Stimulated activated CD8-positive, alpha-beta memory T cell treated with anti-CD3 and anti-CD28 coated beads, Interleukin-4, amount 100 ng/mL, for 24 hours (primary cell): ENCODE measurements at regions not wholly inside any gene's neighbourhood (a gene's known extent, or its start where the extent isn't known, plus 50 kb on each side); places are given as distances from the start of the nearest gene placed in this dataset.
"Not testable (repeated sequence)": the region's sequence is repeated elsewhere in the genome, so short reads cannot be mapped to it uniquely, and the experiment has no call there.

Source experiments
- DNase-seq: peaks from one replicate; pipeline ENCODE4 v3.0.0-alpha.2; 2020; ENCODE audit warnings: low read depth

- DNase-seq: not testable (repeated sequence)
These were observed 961.5 kb upstream of the DEFB115 start for GRCh38 chr20:30295967-30296366.

- not testable (repeated sequence) for DNase-seq
These were observed 959.4 kb upstream of the DEFB115 start for GRCh38 chr20:30297878-30298595.

DNA sequence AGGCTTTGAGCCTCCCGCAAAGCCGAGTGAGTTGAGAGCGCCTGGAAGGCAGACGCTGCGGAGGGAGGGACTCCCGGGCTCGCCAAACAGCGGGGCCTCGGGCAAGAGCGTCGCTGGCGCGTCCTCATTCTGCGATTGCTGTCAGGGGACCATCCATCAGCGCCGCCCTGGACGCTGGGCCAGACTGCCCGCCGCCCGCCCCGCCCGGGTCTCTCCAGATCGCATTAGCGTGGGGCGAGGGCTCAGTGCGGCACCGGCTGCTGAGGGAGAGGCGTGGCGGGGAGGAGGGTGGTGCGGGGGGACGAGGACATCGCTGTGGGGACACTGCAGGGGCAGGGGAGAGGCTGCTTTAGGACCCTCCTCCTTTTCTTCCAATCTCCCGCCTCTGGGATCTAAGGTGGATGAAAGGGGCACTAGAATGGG lies 957.2 kb upstream of the DEFB115 start:
- DNase-seq: not testable (repeated sequence)

DNA sequence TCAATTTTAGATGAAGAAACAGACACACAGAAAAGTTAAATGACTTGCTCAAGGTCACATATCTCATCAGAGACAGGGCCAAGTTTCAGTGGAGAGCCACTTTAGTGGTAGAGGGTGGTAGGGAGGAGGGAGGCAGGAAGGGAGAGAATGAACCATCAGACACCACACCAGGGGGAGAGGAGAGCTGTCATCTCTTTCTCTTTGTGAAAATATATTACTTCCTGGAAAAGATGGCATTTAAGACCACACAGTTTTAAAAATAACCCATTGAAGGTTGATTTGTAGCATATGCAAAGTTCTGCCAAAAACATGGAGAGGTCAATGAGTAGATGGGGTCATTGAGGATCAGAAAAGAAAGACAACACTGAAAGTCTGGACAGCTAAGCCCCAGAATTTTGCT lies 954.7 kb upstream of the DEFB115 start:
- DNase-seq: not testable (repeated sequence)

DNA sequence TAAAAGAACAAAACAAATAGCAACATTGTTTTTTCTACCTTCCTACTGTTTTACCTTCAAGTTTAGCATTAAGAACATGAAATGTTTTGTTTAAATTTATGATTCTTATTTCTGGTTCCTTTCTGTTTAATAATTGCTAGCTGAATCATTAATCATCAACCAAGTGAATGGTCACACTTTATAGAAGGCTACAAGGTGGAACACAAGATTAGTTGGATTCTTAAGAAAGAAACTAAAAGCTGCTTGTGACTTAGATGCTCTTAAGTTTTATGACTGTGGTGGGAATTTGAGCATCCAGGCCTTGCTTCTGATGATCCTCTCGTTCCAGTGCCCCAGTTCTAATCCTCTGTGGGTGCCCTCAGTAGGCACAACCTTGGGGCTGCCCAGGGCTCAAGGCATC lies 947.5 kb upstream of the DEFB115 start:
- DNase-seq: not testable (repeated sequence)

DNA sequence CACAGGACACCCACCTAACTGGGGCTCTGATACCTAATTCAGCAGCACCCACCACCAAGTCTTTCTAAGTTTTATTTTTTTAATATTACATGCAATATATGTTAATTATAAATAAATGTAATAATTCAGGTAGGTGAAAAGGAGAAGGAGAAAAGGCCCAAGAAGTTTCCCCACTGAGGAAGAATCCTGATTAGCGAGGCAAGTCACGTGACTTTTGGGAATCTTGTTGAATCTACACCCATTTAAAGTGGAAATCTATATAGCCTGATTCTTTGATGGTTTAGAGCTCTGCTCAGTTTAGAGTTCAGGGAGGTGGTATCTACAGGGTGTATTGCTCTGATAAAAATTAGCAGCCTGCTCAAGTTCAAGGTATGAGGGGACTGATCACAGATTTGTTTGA lies 947.1 kb upstream of the DEFB115 start:
- DNase-seq: not testable (repeated sequence)

GRCh38 chr20:30312220-30312619 lies 945.2 kb upstream of the DEFB115 start:
- not testable (repeated sequence) for DNase-seq

GRCh38 chr20:30313660-30314059 lies 943.8 kb upstream of the DEFB115 start:
- not testable (repeated sequence) for DNase-seq

DNA sequence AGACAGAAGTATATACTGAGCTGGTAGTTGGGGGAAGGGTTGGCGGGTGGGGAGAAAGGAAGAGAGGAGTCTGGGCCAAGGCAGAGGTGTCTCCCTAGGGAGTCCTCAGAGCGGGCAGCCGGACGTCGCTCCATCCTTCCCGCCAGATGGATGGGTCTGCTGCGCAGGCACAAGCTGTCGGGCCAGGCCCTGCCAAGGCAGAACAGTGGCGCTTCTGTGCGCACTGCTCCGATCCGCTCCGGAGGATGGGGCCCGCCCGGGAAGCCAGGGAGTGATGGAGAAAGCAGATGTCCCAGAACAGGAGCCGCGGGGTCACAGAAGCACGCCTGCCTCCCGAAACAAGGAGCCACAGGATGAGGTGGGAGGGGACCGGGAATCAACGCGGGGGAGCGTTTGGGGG lies 941.4 kb upstream of the DEFB115 start:
- DNase-seq: not testable (repeated sequence)

DNA sequence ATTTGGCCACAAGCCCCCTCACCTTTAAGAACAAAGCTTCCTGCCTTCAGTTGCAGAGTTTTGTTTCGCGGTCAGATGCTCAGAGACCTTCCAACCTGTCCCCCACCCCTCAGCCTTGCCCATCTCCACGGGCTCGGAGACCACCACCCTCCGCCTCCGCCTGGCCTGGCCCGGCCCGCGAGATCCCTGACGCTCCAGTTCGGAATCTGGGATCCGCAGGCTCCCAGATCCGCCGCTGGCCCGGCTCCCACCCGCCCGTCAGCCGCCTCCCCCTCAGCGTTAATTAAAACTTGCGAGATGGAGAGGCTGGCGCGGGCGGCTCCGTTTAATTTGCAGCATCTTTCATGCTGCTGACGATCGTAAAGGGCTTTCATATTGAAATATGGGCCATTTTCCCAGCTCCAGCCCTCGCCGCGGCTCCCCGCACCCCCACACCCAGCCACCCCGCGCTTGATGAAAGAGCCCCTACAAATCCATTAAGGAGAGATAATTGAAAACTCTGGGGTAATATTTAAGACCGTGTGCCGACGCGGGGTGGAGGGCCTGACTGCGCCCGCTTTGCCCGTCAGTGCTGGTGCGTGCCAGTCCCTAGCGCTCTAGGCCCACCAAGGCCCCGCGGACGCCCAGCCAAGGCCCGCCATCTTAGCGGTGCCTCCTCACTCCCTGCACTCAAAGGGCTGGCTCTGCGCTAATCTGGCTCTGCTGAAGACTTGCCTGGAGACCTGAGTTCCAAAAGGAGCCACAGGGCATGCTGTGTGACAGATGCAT lies 940.7 kb upstream of the DEFB115 start:
- not testable (repeated sequence) for DNase-seq

DNA sequence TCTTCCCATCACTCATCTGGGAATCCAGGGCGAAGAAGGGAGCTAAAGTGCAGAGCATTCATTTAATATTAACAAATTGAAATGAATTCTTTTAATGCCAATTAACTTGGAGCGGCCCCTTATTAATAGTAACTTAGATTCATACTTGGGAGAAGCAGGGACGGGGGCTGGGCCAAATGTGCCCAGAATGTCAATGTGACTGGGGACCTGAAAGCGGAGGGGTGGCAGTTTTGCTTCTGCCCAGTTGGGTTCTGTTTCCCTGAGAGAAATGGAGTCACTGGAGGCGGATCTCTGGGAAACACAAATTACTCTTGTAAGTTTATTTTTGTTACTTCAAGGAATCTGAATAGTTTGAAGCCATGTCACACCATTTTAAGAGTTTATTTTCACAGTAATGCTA lies 923.7 kb upstream of the DEFB115 start:
- not testable (repeated sequence) for DNase-seq

DNA sequence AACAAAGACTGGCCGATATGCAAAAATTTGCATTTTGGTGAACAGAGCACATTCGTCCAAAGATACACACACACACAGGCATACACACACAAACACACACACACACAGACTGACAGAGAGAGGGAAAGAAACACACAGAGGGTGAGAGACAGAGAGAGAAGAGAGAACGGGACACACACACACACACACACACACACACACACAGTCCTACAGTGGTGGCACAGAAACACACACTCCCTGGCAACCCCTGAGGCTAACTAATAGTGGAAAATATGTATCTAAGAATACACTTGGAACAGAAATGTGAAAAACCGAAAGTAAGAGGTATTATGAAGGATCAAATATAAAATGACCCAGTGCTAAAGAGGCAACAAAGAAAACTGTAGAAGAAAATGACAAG lies 919.9 kb upstream of the DEFB115 start:
- not testable (repeated sequence) for DNase-seq

- not testable (repeated sequence) for DNase-seq
These were observed 908.5 kb upstream of the DEFB115 start for GRCh38 chr20:30348932-30349331.

- DNase-seq: not testable (repeated sequence)
These were observed 900.5 kb upstream of the DEFB115 start for GRCh38 chr20:30356854-30357467.

GRCh38 chr20:30361756-30362155 lies 895.7 kb upstream of the DEFB115 start:
- DNase-seq: not testable (repeated sequence)

DNA sequence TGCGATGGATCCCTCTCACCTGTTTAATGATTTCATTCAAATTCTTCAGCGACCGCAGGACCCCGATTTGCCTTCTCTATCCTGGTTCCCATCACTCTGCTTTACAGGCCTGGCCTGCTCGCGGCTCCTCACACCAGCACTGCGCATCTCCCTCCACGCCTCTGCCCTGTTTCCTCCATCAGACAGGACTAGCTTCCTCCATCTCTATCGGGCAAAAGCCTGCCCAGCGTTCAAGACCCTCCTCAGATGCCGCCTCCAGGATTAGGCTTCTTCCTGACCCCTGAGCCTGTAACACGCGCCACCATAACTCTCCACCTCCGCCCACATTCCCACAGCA lies 881.1 kb upstream of the DEFB115 start:
- DNase-seq: not testable (repeated sequence)

DNA sequence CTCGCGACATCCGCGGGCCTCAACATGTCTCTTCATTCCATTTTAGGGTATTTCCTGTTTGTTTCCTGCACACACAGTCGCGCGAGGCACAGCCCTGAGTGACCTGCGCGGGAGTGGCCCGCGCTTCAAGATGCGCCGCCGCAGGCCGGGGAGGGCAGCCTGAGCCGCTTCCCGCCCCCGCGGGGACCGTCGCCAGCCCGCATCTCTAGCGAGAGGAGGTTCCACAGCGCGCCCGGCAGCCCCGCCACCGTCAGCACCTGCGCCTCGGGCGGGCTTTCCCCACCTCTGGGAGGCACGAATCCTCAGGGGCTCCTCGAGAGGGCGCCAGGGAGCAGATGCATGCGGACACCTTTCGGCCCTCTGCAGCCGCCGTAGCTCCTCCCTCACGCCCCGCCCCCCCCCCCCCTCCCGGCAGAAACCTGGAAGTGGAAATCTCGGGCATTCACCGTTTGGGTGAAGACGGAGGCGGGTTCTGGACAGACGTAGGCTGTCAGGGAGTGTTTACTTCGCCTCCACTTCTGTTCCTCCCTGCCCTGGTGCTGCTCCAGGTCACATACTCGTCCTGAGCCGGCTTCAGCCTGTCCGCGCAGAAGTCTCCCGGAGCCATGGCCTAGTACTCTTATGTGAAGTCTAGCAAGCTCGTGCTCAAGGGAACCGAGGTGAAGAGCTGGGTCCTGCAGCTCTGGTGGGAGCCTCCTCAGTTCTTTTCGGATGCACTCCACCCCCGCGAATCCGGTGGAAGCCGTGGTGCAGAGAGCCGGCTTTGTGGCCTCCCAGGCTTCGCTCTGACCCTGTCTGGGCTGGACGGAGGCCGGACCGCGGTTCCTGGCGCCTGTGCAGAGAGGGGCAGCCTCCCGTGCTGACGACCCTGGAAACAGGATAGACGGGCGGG lies 880.5 kb upstream of the DEFB115 start:
- DNase-seq: peak; percentile 78

- DNase-seq: not testable (repeated sequence)
These were observed 879.1 kb upstream of the DEFB115 start for GRCh38 chr20:30378317-30378716.

DNA sequence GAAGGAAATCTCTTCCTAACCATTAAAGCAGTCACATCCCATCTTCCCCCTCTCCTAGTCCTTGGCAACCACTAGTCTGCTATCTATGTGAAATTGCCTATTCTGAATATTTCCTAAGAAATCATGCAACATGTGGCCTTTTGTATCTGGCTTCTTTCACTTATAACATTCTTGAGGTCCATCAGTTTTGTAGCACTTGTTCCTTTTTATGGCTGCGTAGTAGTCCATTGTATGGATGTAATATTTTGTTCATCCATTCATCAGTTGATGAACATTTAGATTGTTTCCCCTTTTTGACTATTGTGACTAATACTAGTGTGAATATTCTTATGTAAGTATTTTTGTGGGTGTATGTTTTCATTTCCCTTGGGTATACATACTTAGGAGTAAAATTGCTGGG lies 878.7 kb upstream of the DEFB115 start:
- not testable (repeated sequence) for DNase-seq

DNA sequence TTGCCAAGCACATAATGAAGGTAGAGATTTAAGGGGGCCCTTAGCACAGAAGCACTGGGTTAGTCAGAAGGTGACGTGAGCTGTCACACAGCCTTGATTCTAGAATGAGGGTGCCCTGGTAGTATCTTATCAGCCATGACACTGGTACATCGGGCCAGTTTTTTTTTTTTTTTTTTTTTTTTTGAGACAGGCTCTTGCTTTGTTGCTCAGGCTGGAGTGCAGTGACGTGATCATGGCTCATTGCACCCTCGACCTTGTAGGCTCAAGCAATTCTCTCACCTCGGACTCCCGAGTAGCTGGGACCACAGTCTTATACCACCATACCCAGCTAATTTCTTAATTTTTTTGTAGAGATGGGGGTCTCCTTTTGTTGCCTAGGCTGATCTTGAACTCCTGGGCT lies 872.6 kb upstream of the DEFB115 start:
- DNase-seq: not testable (repeated sequence)

GRCh38 chr20:30386099-30386498 lies 871.4 kb upstream of the DEFB115 start:
- DNase-seq: not testable (repeated sequence)

- DNase-seq: not testable (repeated sequence)
These were observed 869.6 kb upstream of the DEFB115 start for GRCh38 chr20:30387823-30388222.
